NCI-H82 (cell line): ENCODE measurements at regions not wholly inside any gene's neighbourhood (a gene's known extent, or its start where the extent isn't known, plus 50 kb on each side); places are given as distances from the start of the nearest gene placed in this dataset.

ENCODE experiments used
- DNase-seq: peaks from one replicate; lab custom pipeline; 2025; lab: John Stamatoyannopoulos, UW

DNA sequence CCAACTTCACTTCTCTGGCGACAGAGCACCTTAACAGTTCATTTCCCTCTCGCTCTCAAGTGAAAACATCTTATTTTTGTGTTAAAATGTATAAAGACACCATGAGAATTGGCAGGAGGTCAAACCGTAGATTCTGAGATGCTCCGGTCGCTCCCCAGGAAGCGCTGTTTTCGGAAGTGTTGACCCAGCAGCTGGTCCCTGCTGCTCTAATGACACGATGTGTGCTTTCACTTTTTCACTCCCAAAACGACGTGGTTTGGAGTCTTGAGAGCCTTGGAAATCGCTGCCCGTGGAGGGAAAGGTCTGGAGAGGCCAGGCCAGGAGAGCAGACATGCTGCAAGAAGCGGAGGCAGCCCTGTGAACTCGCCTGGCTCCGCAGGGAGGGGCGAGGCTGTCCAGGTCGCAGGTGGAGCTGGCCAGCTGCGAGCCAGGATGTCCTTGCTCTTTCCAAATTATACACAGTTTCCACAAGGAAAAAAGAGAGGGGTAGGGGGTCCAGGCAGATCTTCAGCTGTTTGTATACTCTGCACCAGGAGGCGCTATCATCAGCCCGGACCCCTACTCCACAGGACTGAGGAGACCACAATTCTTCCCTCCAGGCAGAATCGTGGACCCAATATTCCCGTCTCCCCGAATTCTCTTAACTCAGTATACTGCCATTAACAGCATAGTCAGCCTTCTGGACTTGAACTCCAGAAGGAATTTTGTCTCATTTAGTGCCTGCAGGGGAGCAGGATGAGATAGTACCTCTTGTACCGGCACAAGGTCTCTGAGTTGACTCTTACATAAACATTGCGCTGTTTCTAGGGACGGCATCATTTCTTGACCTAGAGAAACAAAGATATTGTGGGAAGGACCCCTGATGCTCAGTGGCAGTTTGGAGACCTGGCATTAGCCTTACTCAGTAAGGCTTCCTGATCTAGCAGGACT, 248.6 kb upstream of the ANKRD55 start:
- no peak for DNase-seq

DNA sequence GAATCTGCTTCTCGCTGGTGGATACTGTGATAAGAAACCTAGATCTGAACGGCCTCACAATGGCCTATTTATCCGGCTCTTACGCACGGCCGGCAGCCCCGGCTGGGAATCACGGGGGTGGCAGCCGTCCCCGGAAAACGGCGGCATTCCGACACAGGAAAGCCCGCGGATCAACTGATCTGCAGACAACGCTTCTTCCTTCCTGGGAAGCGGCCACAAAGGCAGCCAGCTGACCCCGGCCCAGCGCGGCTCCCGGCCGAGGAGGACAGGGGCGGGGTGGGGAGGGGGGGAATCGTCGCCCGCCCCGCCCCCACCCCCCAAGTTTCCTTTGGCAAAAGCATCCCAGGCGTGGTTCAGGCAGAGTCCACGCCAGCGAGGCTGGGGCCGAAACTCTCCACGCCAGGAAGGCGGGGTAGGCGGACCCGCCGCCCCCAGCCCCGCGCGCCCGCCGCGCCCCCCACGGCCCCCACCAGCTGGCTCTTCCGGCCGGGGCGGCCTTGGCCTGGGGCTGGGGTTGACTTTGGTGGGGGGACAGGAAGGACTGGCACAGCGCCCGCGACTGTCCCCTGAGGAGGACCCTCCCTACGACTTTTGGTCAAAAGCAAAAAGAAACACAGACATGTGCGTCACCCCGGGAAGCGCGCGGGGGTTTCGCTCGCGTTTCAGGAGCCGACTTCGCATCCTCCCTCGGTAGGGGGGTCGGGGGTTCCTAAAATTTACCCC, 247.7 kb upstream of the ANKRD55 start:
- DNase-seq: no peak

DNA sequence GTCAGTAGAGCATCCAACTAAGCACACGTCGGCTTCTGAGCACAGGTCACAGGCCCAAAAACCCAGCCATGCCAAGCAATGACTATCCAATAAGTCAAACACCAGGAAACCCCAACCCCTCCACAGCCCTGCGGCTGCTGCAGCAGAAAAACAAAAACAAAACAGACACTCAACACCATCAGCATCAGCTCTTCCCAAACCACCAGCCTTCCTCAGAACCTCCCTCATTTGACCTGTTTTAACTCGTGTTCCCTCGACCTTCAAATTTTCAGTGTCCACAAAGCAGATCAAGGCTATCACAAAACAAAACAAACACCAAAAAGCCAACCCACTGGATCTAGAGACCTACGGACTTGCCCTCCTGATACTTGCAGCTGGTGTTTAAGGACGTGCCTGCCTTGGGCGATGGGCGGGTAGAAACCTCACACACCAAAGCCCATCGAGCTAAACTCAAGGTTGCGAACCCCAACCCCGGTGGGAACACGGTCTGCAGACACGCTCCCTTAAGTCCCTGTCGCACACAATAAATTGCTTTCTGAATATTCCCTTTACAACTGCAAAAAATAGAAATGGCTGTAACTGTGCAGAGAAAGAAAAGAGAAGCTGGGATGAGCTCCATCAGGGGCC, 247.1 kb upstream of the ANKRD55 start:
- no peak for DNase-seq

DNA sequence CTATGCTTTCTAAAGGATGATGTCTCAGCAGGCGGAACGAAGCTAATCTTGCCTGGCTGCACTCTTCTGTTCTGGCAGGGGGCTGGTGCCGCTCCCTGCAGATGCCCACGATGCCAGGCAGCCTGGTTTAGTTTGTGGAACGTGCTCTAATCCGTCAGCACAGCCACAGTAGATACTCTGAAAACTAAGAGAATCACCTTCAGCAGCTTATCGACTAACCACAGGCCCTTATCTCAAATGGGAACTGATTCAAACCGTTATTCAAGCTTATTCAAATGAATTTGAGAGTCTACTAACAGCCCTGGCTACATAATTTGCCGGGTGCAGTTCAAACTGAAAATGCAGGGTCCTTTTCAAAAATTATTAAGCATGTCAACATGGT, 246.6 kb upstream of the ANKRD55 start:
- DNase-seq: no peak

DNA sequence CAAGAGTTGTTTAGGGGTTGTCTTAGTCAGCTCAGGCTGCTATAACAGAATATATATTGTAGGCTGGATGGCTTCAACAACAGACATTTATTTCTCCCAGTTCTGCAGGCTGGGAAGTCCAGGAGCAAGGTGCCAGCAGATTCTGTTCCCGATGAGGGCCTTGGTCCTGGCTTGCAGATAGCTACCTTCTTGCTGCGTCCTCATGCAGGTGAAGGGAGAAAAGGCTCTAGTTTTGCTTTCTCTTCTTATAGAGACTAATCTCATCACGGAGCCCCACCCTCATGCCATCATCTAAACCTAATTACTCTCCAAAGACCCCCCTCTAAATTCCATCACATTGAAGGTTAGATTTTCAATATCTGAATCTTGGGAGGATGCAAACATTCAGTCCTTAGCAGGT, 246.0 kb upstream of the ANKRD55 start:
- no peak for DNase-seq

DNA sequence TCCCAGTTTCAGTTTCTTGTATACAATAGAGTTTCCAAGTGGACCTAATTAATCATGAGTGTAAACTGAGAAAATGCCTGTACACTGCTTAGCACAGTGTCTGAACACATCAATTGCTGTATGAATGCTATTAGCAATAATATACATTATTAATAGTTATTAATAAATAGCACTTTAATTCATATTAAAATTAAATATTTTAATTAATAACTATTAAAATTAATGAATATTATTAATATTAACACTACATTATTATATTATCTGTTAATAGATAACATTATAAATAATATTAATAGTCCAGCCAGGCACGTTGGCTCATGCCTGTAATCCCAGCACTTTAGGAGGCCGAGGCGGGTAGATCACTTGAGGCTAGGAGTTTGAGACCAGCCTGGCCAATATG, 244.9 kb upstream of the ANKRD55 start:
- DNase-seq: no peak

DNA sequence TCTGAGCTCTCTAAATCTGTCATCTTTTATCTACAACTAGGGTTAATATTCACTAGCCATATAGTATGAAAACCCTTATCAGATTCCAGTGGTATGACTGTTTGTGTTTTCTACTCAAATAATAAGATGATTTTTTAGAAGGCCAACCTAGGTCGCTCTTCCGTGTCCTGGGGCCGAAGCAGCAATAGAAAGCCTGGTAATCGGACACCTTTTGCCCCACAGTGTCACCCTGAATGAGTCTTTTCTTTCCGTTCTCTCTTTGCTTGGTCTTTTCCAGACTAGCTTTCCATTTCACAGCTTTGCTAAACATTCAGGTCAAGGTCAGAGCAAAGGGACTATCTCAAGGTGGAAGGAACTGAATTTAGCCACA, 243.3 kb upstream of the ANKRD55 start:
- no peak for DNase-seq

DNA sequence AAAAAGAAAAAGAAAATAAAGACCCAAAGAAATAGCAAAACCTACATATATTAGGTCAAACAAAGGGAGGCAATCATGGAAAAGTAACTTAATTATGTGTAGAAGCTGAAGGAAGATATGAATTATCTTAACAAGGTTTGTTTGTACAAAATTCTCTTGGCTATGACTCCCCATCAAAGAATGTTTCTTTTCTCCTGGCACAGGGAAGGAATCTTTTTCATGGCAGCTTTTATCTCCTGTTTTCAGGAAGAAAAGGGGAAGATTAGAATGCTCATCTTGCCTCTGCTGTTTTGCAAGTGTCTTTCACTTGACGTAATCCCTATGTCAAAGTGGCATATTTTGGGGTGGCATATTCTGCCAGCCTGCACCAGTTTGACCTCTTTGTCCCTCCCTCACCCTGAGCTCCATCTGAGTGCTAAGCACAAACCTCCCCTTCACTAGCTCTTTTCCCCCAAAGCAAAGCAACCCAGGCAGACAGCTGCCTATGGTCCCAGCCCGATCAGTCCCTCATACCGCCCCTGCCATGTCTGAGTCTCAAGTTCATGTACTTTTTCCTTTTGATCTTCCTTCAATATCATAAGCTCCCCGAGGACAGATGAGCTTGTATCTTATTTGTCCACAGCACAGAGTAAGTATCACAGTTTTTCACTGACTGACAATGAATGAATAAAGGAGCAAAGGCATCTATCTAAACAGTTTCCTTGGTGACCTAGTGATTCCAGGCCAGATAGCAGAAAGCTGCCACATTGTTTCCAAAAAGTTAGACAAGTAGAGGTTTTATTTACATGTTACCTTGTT, 242.8 kb upstream of the ANKRD55 start:
- no peak for DNase-seq

DNA sequence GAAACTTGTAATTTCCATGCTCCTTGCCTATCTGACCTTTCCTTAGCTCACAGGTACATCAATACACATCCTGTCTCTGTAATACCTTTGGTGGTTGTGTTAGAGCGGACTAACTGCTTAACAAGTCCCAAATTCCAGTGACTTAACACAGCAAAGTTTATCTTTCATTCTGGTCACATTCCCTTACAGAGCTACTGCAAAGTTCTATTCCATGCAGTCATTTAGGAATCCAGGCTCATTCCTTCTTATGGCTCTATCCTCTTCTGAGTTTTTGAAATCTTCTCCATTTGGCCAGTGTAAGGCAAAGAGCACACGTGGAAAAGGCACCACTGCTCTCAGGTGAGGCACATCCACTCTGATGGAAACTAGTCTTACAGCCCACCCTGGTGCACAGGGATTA, 238.6 kb upstream of the ANKRD55 start:
- no peak for DNase-seq

DNA sequence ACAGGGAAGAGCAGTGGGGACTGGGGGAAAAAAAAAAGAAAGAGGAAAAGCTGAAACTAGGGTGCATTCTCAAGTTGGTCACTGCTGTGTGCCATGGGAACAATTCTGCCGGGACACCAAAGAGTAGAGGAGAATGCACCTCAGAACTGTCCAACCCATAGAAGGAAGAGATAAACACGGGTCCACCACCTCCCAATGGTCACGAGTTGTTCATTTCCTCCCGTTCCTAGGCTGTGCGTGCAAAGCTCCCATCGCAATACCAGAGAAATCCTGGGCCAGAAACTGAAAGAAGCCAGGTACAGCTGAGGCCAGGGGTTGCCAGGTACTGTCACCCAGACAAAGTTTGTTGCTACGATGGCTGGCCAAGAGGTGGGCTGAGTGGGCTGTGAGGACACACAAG, 236.9 kb upstream of the ANKRD55 start:
- DNase-seq: no peak

DNA sequence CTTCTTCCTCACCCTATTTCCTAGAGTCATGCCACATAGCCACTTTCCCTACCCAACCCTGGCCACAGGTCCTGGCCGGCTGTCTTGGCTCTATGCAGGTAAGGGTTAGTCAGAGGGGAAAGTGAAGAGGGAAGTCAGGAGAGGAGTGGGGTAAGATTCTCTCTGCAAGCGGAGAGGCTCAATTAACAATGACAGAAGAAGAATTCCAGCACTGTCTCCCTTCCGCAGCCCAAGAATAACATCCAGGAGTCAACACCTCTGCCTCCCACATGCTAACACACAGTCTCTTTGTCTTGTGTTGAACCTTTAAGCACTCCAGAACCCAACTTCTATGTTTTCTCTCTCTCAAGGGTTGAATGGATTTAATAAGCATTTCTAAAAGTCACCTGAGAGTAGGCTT, 235.1 kb upstream of the ANKRD55 start:
- DNase-seq: no peak

DNA sequence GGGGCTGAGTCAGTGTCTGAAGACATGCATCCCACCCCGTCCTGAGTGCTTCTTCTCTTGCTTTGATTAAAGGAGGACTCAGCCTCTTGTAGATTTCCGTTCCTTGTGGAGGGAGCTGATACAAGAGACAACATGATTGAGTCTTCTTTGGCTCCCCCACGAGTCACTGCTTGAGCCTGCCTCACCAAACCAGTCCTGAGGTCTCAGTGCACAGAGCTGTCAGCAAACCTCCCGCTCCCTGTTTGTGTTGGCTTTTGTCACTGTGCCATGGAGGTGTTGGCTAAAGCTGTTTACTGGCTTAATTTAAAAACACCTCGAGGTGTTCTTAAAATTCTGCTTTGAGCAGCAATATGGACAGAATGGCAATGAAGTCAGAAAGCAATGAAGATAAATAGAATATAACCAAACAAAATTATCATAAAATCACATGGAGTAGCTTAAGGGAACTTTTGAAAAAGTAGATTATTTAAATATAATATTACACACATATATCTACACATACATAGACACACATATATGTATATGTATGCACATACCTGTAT, 234.1 kb upstream of the ANKRD55 start:
- DNase-seq: no peak

DNA sequence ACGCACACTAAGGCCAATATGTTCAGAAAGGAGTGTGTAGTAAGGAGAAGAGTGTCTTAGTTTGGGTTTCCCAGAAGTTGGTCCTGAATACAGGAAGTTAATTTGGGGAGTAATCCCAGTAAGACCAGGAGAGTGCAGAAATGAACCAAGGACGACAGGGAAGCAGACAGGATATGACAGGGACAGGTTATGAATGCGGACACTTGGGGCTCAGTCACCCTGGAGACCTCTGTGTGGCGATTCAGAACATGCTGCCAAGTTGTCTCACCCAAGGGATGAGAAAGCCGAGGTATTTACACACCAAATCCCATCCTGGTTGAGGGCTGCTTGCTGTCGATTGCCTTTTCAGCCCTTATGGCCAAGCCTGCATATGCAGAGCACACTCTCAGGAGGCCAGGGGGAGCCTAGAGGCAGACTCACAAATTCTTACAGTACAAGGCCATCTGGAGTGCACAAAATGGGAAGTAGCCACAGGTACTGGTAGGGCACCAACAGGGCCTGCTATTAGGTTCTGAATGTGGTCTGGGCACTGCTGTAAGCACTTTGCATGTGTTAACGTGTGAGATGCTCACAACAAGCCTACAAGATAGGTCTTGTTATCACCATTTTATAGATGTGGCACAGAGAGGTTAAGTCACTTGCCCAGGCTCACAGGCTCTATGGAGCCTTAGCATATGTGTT, 233.1 kb upstream of the ANKRD55 start:
- DNase-seq: no peak

DNA sequence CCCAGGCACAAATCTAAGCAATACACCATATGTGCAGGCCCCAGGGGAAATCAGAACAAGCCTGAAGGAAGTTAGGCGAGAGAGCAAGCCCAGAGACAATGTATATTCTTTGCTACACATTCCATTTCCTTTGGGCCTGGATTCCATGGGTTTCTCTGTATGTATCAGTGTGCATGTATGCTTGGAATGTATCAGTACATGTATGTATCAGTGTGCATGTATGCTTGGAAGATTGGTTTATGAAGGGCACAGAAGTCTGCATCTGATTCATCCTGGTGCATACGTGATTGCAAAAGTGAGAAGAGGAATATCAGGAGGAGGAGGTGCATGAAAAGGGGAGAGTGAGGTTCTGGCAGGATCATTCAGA, 232.6 kb upstream of the ANKRD55 start:
- peak; percentile 28 for DNase-seq

DNA sequence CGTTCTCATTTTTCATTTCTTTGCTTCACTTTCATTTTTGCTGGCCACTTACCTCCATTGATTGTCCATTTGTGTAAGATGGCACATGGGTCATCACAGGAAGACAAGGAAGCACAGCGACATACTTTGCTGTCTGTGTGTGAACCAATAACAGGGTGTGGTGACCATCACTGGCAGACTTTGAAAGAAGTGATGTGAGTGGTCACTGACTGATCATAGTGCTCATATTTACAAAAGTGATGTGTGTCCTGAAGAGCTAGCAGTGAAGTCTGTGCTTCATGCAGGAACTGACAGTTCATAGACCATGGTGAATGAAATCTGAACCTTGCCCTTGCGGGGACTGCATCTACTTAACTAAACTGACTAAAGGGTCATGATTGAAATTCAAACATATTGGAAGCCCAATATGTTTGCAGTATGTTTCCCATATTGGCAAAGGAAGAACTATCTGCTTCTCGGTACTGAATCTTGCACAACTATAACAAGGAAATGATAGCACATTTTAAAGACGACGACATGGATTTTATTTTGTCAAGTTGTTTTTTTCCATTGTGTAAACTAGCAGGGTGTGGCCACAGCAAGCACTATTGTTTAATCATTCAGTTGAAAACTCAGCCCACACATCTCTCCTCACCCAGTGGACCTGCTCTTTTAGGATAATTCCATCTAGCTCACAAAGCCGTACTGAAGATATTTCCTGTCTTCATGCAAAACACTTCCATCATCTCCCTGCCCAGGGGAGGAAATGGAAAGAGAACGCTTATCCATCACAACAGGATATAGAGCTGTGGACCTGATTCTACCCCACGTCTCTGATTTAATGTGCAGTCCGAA, 232.0 kb upstream of the ANKRD55 start:
- no peak for DNase-seq

DNA sequence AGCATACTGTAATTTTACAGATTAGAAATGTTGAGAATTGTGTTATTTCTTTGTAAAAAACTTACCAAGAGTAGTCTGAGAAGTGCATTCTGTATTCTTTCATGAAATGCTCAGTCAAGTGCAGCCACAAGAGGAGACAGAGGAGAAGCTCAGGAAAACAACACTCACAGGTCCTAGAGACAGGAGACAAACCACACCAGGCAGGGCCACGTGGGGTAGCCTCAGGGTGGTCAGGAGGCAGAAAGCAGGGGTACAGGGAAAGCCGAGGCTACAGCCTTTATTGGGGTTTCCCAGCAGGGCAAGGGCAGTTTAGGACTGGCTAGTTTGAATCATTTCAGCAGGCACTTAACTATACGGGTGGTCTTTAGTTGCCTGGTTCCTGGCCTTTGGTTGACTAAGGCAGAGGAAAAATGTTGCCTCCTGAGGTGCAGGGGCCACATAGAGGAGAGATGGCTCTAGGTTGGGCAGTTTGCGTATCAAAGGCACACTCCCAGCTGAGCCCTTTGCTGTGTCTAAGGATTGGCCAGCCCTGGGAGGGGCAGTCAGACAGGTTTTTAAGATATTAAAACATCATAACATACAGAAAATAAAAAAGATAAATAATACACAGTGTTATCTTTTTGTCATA, 230.9 kb upstream of the ANKRD55 start:
- no peak for DNase-seq

DNA sequence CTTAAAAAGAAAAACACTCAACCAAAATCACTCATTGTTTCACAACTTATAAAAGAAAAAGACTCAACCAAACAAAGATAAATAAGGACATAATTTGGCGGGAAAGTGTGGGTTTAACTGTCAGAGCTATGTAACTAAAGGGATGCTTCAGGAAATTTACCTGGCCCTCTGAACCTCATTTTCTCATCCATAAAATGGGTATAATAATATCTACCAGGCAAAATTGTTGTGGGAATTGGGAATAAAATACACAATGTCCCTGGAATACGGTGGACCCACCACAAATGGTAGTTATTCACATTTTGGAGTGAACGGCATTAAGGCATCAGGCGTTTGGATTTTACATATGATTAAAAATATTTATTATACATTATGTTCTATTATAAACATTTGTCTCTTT, 228.5 kb upstream of the ANKRD55 start:
- no peak for DNase-seq

DNA sequence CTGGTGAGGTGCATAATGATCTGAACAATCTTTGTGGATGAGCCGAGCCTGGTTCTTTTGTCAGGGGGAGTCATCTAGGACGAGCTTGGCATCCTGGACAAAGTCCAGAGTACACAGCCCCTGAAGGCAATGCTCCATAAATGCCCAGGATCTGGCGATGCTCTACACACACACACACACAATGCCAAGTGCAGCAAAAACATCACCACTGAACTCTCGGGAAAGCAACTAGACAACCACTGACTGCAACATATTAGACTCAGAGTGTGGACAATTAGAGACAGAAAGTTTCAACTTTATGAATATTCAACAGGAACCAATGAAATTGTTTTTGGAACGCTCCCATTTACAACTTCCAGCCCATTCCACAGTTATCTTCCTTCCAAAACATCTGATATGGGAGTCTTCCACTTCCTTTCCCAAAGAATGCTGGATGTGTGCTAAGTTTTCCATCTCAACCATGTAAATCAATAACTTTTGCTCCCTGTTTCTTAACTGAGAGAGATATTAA, 227.6 kb upstream of the ANKRD55 start:
- DNase-seq: no peak

DNA sequence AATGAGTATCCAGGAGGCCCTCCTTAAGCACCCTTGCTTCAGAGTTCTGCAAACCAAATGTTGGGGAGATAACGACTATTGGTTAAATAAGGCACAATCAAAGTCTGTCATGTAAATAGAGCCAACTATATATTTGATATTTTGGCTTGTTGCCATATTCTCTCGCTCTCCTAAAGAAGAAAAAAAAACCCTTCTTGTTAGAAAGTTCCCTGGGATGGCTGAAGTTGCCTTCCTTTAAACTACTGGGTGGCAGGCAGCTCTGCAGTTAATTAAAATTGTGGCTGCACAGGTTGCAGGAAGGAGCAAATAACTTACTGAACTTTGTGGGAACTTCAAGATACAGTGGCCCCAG, 227.0 kb upstream of the ANKRD55 start:
- no peak for DNase-seq
